NB4 (cell line): ENCODE measurements at regions not wholly inside any gene's neighbourhood (a gene's known extent, or its start where the extent isn't known, plus 50 kb on each side); places are given as distances from the start of the nearest gene placed in this dataset.

Source experiments
- POLR2A ChIP-seq: IDR thresholded peaks from 2 replicates; pipeline ENCODE4 v1.6.1; 2011; ENCODE audit warnings: mild to moderate bottlenecking; ENCODE audit not compliant: insufficient read length; ENCODE audit errors: extremely low read depth
- TF ChIP-seq, protein P1 (sequence below): IDR thresholded peaks from one replicate; pipeline ENCODE4 v1.5.1; 2012; ENCODE audit warnings: low read depth, low read length

- TF ChIP-seq, protein P1, sequence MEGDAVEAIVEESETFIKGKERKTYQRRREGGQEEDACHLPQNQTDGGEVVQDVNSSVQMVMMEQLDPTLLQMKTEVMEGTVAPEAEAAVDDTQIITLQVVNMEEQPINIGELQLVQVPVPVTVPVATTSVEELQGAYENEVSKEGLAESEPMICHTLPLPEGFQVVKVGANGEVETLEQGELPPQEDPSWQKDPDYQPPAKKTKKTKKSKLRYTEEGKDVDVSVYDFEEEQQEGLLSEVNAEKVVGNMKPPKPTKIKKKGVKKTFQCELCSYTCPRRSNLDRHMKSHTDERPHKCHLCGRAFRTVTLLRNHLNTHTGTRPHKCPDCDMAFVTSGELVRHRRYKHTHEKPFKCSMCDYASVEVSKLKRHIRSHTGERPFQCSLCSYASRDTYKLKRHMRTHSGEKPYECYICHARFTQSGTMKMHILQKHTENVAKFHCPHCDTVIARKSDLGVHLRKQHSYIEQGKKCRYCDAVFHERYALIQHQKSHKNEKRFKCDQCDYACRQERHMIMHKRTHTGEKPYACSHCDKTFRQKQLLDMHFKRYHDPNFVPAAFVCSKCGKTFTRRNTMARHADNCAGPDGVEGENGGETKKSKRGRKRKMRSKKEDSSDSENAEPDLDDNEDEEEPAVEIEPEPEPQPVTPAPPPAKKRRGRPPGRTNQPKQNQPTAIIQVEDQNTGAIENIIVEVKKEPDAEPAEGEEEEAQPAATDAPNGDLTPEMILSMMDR, result no peak
- TF ChIP-seq POLR2A, result no peak
Observed at GRCh38 chr12:18953505-18953904, 176.0 kb upstream of the PLEKHA5 start.
